HUES48 (cell line): ENCODE measurements at regions not wholly inside any gene's neighbourhood (a gene's known extent, or its start where the extent isn't known, plus 50 kb on each side); places are given as distances from the start of the nearest gene placed in this dataset.
"Not testable (repeated sequence)": the region's sequence is repeated elsewhere in the genome, so short reads cannot be mapped to it uniquely, and the experiment has no call there.

Experiments
- H3K27ac ChIP-seq: one replicate; pipeline ENCODE4 v1.7.0; 2013; ENCODE audit warnings: low read depth, low read length, inconsistent platforms
- H3K27me3 ChIP-seq: 2 replicates; pipeline ENCODE4 v1.6.1; 2013; ENCODE audit warnings: mild to moderate bottlenecking, low read length; ENCODE audit not compliant: control insufficient read depth, insufficient read depth
- H3K36me3 ChIP-seq: 2 replicates; pipeline ENCODE4 v1.6.1; 2013; ENCODE audit warnings: low read length; ENCODE audit not compliant: control insufficient read depth, insufficient read depth
- H3K4me1 ChIP-seq: 2 replicates; pipeline ENCODE4 v1.6.1; 2013; ENCODE audit warnings: mild to moderate bottlenecking, low read length; ENCODE audit not compliant: control insufficient read depth, insufficient read depth
- H3K4me3 ChIP-seq: 2 replicates; pipeline ENCODE4 v1.5.1; 2013; ENCODE audit warnings: mild to moderate bottlenecking, low read depth, low read length
- H3K9ac ChIP-seq: 2 replicates; pipeline ENCODE4 v1.6.1; 2013; ENCODE audit warnings: mild to moderate bottlenecking, low read depth, low read length, moderate library complexity
- H3K9me3 ChIP-seq: 2 replicates; pipeline ENCODE4 v1.6.1; 2013; ENCODE audit warnings: low read length; ENCODE audit not compliant: control insufficient read depth, insufficient read depth

GRCh38 chr6:14398953-14399352 is 281.4 kb downstream of the CD83 start:
- no peaks in the 10 kb centered on the region for H3K27me3 ChIP-seq
- H3K9ac ChIP-seq, result no peak overlapping the region
- H3K27ac ChIP-seq, result no peak overlapping the region
- peaks cover 6% of the 10 kb centered on the region for H3K4me1 ChIP-seq
- H3K4me3 ChIP-seq, result no peak overlapping the region
- H3K36me3 ChIP-seq, result no peaks in the 10 kb centered on the region
- peaks cover 36% of the 10 kb centered on the region for H3K9me3 ChIP-seq

DNA sequence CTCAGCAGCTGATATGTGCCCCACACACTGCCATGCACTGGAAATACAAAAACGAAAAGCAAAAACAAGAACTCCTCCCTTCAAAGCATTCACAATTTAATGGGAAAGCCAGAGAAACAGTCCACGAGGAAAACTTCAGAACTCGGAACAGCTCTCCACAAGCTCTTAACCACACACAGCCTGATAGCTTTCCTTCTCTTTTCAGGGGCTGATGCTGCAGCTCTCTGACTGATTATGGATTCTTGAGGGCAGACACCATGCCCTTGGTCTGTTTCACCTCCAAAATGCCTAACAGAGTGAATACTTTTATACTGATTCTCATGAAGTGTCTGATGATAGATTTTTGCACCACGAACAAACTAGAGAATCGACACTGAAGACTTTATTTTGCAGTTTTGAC is 282.1 kb downstream of the CD83 start:
- no peak overlapping the region for H3K4me3 ChIP-seq
- H3K27me3 ChIP-seq, result no peaks in the 10 kb centered on the region

GRCh38 chr6:14401246-14401645 is 283.7 kb downstream of the CD83 start:
- H3K9me3 ChIP-seq, result peaks cover 36% of the 10 kb centered on the region
- no peaks in the 10 kb centered on the region for H3K36me3 ChIP-seq
- no peak overlapping the region for H3K9ac ChIP-seq
- H3K4me3 ChIP-seq, result no peak overlapping the region
- no peaks in the 10 kb centered on the region for H3K27me3 ChIP-seq
- H3K27ac ChIP-seq, result no peak overlapping the region
- H3K4me1 ChIP-seq, result peaks cover 6% of the 10 kb centered on the region

More for the DNA sequence above, 282.1 kb downstream of the CD83 start:
- H3K4me1 ChIP-seq, result peaks cover 6% of the 10 kb centered on the region
- no peak overlapping the region for H3K9ac ChIP-seq
- no peaks in the 10 kb centered on the region for H3K36me3 ChIP-seq
- H3K9me3 ChIP-seq, result peaks cover 36% of the 10 kb centered on the region
- no peak overlapping the region for H3K27ac ChIP-seq

GRCh38 chr6:14406614-14407331 is 289.2 kb downstream of the CD83 start:
- no peak overlapping the region for H3K27ac ChIP-seq
- no peak overlapping the region for H3K4me3 ChIP-seq

GRCh38 chr6:14408446-14408845 is 290.9 kb downstream of the CD83 start:
- Histone ChIP-seq H3K4me1 (peaks cover 20% of the 10 kb centered on the region), H3K27me3 (no peaks in the 10 kb centered on the region), H3K9ac (no peak overlapping the region), H3K4me3 (no peak overlapping the region), H3K27ac (no peak overlapping the region), H3K9me3 (0 out of 2 replicates have a peak, but pooled peaks cover 2% of the 10 kb centered on the region), H3K36me3 (no peaks in the 10 kb centered on the region)

More at GRCh38 chr6:14406614-14407331, 289.2 kb downstream of the CD83 start:
- Histone ChIP-seq H3K9me3 (0 out of 2 replicates have a peak, but pooled peaks cover 3% of the 10 kb centered on the region), H3K36me3 (no peaks in the 10 kb centered on the region), H3K4me1 (peaks cover 20% of the 10 kb centered on the region), H3K9ac (no peak overlapping the region), H3K27me3 (no peaks in the 10 kb centered on the region)

DNA sequence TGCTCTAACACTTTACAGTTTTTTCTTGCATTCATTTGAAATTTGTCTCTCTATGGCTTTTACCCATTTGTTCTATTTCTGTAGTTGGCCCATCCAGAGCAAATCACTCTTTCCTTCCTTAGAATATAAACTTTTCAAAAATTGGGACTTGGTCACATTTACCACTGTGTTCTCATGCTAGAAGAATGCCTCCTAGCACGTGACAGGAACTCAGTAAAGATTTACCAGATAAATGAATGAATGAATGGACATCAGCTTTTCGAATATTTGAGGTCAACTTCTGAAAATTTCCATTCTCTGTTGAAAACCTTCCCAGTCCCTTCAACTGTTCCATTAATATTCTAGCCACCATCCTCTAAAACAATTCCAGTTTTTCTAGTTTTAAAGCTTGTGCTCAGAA is 294.5 kb downstream of the CD83 start:
- Histone ChIP-seq H3K36me3 (no peaks in the 10 kb centered on the region), H3K9ac (no peak overlapping the region), H3K4me1 (peaks cover 16% of the 10 kb centered on the region), H3K4me3 (no peak overlapping the region), H3K9me3 (no peaks in the 10 kb centered on the region), H3K27ac (no peak overlapping the region), H3K27me3 (no peaks in the 10 kb centered on the region)

DNA sequence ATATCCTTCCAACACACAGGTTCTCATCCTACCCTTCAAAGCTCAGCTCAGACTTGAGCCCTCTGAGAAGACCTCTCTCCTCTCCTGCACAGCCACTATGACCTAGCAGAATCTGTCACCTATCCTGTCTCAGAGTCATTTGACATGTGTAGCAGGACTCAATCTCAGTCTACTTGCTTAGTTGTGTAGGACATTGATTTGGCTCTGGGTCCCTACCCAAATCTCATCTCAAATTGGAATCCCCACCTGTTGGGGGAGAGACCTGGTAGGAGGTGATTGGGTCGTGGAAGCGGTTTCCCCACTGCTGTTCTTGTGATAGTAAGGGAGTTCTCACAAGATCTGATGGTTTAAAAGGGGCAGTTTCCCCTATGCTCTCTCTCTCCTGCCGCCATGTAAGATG is 297.9 kb downstream of the CD83 start:
- no peaks in the 10 kb centered on the region for H3K36me3 ChIP-seq
- H3K27ac ChIP-seq, result no peak overlapping the region
- no peak overlapping the region for H3K4me3 ChIP-seq
- H3K27me3 ChIP-seq, result no peaks in the 10 kb centered on the region
- peaks cover 10% of the 10 kb centered on the region; the same call in 1 of the 2 replicates for H3K4me1 ChIP-seq
- no peak overlapping the region for H3K9ac ChIP-seq
- H3K9me3 ChIP-seq, result no peaks in the 10 kb centered on the region

- H3K4me1 ChIP-seq, result peaks cover 10% of the 10 kb centered on the region; the same call in 1 of the 2 replicates
- H3K9me3 ChIP-seq, result no peaks in the 10 kb centered on the region
- no peaks in the 10 kb centered on the region for H3K36me3 ChIP-seq
- H3K27me3 ChIP-seq, result no peaks in the 10 kb centered on the region
- H3K4me3 ChIP-seq, result no peak overlapping the region
- no peak overlapping the region for H3K27ac ChIP-seq
- H3K9ac ChIP-seq, result no peak overlapping the region
Measured at GRCh38 chr6:14417377-14417776, 299.8 kb downstream of the CD83 start.

DNA sequence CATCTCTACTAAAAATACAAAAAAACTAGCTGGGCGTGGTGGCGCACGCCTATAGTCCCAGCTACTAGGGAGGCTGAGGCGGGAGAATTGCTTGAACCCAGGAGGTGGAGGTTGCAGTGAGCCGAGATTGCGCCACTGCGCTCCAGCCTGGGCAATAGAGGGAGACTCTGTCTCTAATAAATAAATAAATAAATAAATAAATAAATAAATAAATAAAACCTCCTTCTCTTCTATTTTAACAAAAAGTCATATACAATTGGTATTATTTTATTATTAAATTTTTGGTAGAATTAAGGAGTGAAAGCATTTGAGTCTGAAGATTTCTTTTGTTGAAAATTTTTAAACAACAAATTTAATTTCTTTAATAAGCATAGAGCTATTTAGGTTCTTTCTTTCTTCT is 301.7 kb downstream of the CD83 start:
- not testable (repeated sequence) for H3K9ac ChIP-seq, H3K27ac ChIP-seq, H3K4me3 ChIP-seq, H3K9me3 ChIP-seq, H3K4me1 ChIP-seq, H3K36me3 ChIP-seq, H3K27me3 ChIP-seq

DNA sequence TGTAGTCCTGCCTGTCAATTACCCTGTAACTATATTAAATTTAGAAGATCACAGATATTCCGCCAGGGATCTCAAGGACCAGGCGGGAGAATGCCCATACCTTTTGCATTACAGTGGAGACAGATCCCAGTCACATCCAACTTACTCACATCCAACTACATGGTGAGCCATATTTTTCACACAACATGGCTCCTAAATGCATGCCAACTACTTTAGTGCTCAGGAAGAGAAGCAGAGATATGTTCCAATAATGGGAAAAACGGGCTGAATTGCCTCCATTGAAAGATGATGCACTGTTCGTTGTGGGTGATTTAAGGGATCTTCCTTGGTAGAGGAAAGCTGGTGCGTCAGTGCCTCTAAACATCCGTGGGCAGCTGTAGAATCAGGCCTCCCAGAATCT is 304.5 kb downstream of the CD83 start:
- H3K27me3 ChIP-seq, result no peaks in the 10 kb centered on the region
- H3K9ac ChIP-seq, result no peak overlapping the region
- peaks cover 6% of the 10 kb centered on the region; the same call in 1 of the 2 replicates for H3K4me1 ChIP-seq
- H3K4me3 ChIP-seq, result no peak overlapping the region
- H3K27ac ChIP-seq, result no peak overlapping the region
- H3K9me3 ChIP-seq, result no peaks in the 10 kb centered on the region
- no peaks in the 10 kb centered on the region for H3K36me3 ChIP-seq

- H3K27me3 ChIP-seq, result no peaks in the 10 kb centered on the region
- H3K9ac ChIP-seq, result no peak overlapping the region
- no peak overlapping the region for H3K4me3 ChIP-seq
- H3K9me3 ChIP-seq, result no peaks in the 10 kb centered on the region
- no peaks in the 10 kb centered on the region for H3K4me1 ChIP-seq
- no peaks in the 10 kb centered on the region for H3K36me3 ChIP-seq
- H3K27ac ChIP-seq, result no peak overlapping the region
Measured at GRCh38 chr6:14422917-14423316, 305.3 kb downstream of the CD83 start.
